ENCODE measurements at regions not wholly inside any gene's neighbourhood (a gene's known extent, or its start where the extent isn't known, plus 50 kb on each side); places are given as distances from the start of the nearest gene placed in this dataset.
"Not testable (repeated sequence)": the region's sequence is repeated elsewhere in the genome, so short reads cannot be mapped to it uniquely, and the experiment has no call there.

GRCh38 chr12:46562625-46563225, 190.2 kb upstream of the SLC38A2 start:
- Histone ChIP-seq H3K27me3 (ENCODE audit: control insufficient read depth in 3 of 3, insufficient read depth in 3 of 3, low read length in 3 of 3) (no peaks in the 10 kb centered on the region), H3K4me1 (ENCODE audit: control insufficient read depth in 3 of 3, insufficient read depth in 3 of 3, low read length in 3 of 3) (peaks cover 12 to 19% (median 13%) of the 10 kb centered on the region in 3 donors), H3K9me3 (ENCODE audit: control insufficient read depth in 3 of 3, low read length in 3 of 3) (no peaks in the 10 kb centered on the region), H3K9ac (ENCODE audit: low read depth in 1 of 3, low read length in 3 of 3) (peak overlapping the region in 2 of 3 donors; percentile 27 to 58), H3K36me3 (ENCODE audit: control insufficient read depth in 3 of 3, insufficient read depth in 3 of 3, low read length in 3 of 3) (no peaks in the 10 kb centered on the region), H3K27ac (ENCODE audit: low read depth, low read length) (peak overlapping the region; percentile 3), H3K4me3 (ENCODE audit: low read length in 3 of 3) (peak overlapping the region; percentile 4 to 39 (median 22))

GRCh38 chr12:46561769-46562624, 189.4 kb upstream of the SLC38A2 start:
- H3K27me3 ChIP-seq (ENCODE audit: control insufficient read depth in 3 of 3, insufficient read depth in 3 of 3, low read length in 3 of 3); H3K36me3 ChIP-seq (ENCODE audit: control insufficient read depth in 3 of 3, insufficient read depth in 3 of 3, low read length in 3 of 3); H3K9ac ChIP-seq (ENCODE audit: low read depth in 1 of 3, low read length in 3 of 3); H3K9me3 ChIP-seq (ENCODE audit: control insufficient read depth in 3 of 3, low read length in 3 of 3); H3K4me3 ChIP-seq (ENCODE audit: low read length in 3 of 3): not testable (repeated sequence)
- peaks cover 12 to 19% (median 13%) of the 10 kb centered on the region in 3 donors for H3K4me1 ChIP-seq (ENCODE audit: control insufficient read depth in 3 of 3, insufficient read depth in 3 of 3, low read length in 3 of 3)
- peak overlapping the region; percentile 3 for H3K27ac ChIP-seq (ENCODE audit: low read depth, low read length)

GRCh38 chr12:46560874-46561273, 188.3 kb upstream of the SLC38A2 start:
- Histone ChIP-seq H3K4me1 (ENCODE audit: control insufficient read depth in 3 of 3, insufficient read depth in 3 of 3, low read length in 3 of 3) (peaks cover 15 to 22% (median 15%) of the 10 kb centered on the region in 3 donors), H3K27me3 (ENCODE audit: control insufficient read depth in 3 of 3, insufficient read depth in 3 of 3, low read length in 3 of 3) (no peaks in the 10 kb centered on the region), H3K9ac (ENCODE audit: low read depth in 1 of 3, low read length in 3 of 3) (no peak overlapping the region), H3K4me3 (ENCODE audit: low read length in 3 of 3) (no peak overlapping the region), H3K9me3 (ENCODE audit: control insufficient read depth in 3 of 3, low read length in 3 of 3) (no peaks in the 10 kb centered on the region), H3K36me3 (ENCODE audit: control insufficient read depth in 3 of 3, insufficient read depth in 3 of 3, low read length in 3 of 3) (no peaks in the 10 kb centered on the region), H3K27ac (ENCODE audit: low read depth, low read length) (no peak overlapping the region)

- Histone ChIP-seq H3K27ac (ENCODE audit: low read depth, low read length) (peak overlapping the region; percentile 69), H3K9ac (ENCODE audit: low read depth in 1 of 3, low read length in 3 of 3) (peak overlapping the region in 1 of 3 donors; percentile 5), H3K4me3 (ENCODE audit: low read length in 3 of 3) (no peak overlapping the region), H3K9me3 (ENCODE audit: control insufficient read depth in 3 of 3, low read length in 3 of 3) (no peaks in the 10 kb centered on the region), H3K36me3 (ENCODE audit: control insufficient read depth in 3 of 3, insufficient read depth in 3 of 3, low read length in 3 of 3) (no peaks in the 10 kb centered on the region), H3K4me1 (ENCODE audit: control insufficient read depth in 3 of 3, insufficient read depth in 3 of 3, low read length in 3 of 3) (peaks cover 21 to 30% (median 23%) of the 10 kb centered on the region in 3 donors), H3K27me3 (ENCODE audit: control insufficient read depth in 3 of 3, insufficient read depth in 3 of 3, low read length in 3 of 3) (no peaks in the 10 kb centered on the region)
Measured at GRCh38 chr12:46560089-46560488, 187.5 kb upstream of the SLC38A2 start.

GRCh38 chr12:46559311-46559710, 186.7 kb upstream of the SLC38A2 start:
- Histone ChIP-seq H3K4me3 (ENCODE audit: low read length in 3 of 3) (no peak overlapping the region), H3K36me3 (ENCODE audit: control insufficient read depth in 3 of 3, insufficient read depth in 3 of 3, low read length in 3 of 3) (no peaks in the 10 kb centered on the region), H3K27me3 (ENCODE audit: control insufficient read depth in 3 of 3, insufficient read depth in 3 of 3, low read length in 3 of 3) (no peaks in the 10 kb centered on the region), H3K9ac (ENCODE audit: low read depth in 1 of 3, low read length in 3 of 3) (no peak overlapping the region), H3K9me3 (ENCODE audit: control insufficient read depth in 3 of 3, low read length in 3 of 3) (no peaks in the 10 kb centered on the region), H3K27ac (ENCODE audit: low read depth, low read length) (peak overlapping the region; percentile 69), H3K4me1 (ENCODE audit: control insufficient read depth in 3 of 3, insufficient read depth in 3 of 3, low read length in 3 of 3) (peaks cover 26 to 36% (median 27%) of the 10 kb centered on the region in 3 donors)

- Histone ChIP-seq H3K27ac (ENCODE audit: low read depth, low read length) (peak overlapping the region; percentile 69), H3K9me3 (ENCODE audit: control insufficient read depth in 3 of 3, low read length in 3 of 3) (no peaks in the 10 kb centered on the region), H3K27me3 (ENCODE audit: control insufficient read depth in 3 of 3, insufficient read depth in 3 of 3, low read length in 3 of 3) (no peaks in the 10 kb centered on the region), H3K9ac (ENCODE audit: low read depth in 1 of 3, low read length in 3 of 3) (no peak overlapping the region), H3K4me3 (ENCODE audit: low read length in 3 of 3) (no peak overlapping the region), H3K4me1 (ENCODE audit: control insufficient read depth in 3 of 3, insufficient read depth in 3 of 3, low read length in 3 of 3) (peaks cover 27 to 36% (median 28%) of the 10 kb centered on the region in 3 donors), H3K36me3 (ENCODE audit: control insufficient read depth in 3 of 3, insufficient read depth in 3 of 3, low read length in 3 of 3) (no peaks in the 10 kb centered on the region)
Measured at GRCh38 chr12:46558677-46559076, 186.1 kb upstream of the SLC38A2 start.

GRCh38 chr12:46557539-46558373, 185.2 kb upstream of the SLC38A2 start:
- no peaks in the 10 kb centered on the region for H3K9me3 ChIP-seq (ENCODE audit: control insufficient read depth in 3 of 3, low read length in 3 of 3)
- H3K4me3 ChIP-seq (ENCODE audit: low read length in 3 of 3), result no peak overlapping the region
- H3K27me3 ChIP-seq (ENCODE audit: control insufficient read depth in 3 of 3, insufficient read depth in 3 of 3, low read length in 3 of 3), result no peaks in the 10 kb centered on the region
- H3K36me3 ChIP-seq (ENCODE audit: control insufficient read depth in 3 of 3, insufficient read depth in 3 of 3, low read length in 3 of 3), result no peaks in the 10 kb centered on the region
- H3K9ac ChIP-seq (ENCODE audit: low read depth in 1 of 3, low read length in 3 of 3), result no peak overlapping the region
- peak overlapping the region; percentile 69 for H3K27ac ChIP-seq (ENCODE audit: low read depth, low read length)
- H3K4me1 ChIP-seq (ENCODE audit: control insufficient read depth in 3 of 3, insufficient read depth in 3 of 3, low read length in 3 of 3), result peaks cover 31 to 38% (median 31%) of the 10 kb centered on the region in 3 donors

GRCh38 chr12:46556819-46557524, 184.4 kb upstream of the SLC38A2 start:
- peaks cover 28 to 33% (median 29%) of the 10 kb centered on the region in 3 donors for H3K4me1 ChIP-seq (ENCODE audit: control insufficient read depth in 3 of 3, insufficient read depth in 3 of 3, low read length in 3 of 3)
- no peaks in the 10 kb centered on the region for H3K27me3 ChIP-seq (ENCODE audit: control insufficient read depth in 3 of 3, insufficient read depth in 3 of 3, low read length in 3 of 3)

GRCh38 chr12:46556105-46556559, 183.6 kb upstream of the SLC38A2 start:
- H3K27ac ChIP-seq (ENCODE audit: low read depth, low read length), result peak overlapping the region; percentile 69
- H3K9ac ChIP-seq (ENCODE audit: low read depth in 1 of 3, low read length in 3 of 3), result peak overlapping the region in 1 of 3 donors; percentile 33
- H3K9me3 ChIP-seq (ENCODE audit: control insufficient read depth in 3 of 3, low read length in 3 of 3), result no peaks in the 10 kb centered on the region
- H3K27me3 ChIP-seq (ENCODE audit: control insufficient read depth in 3 of 3, insufficient read depth in 3 of 3, low read length in 3 of 3), result no peaks in the 10 kb centered on the region
- H3K4me3 ChIP-seq (ENCODE audit: low read length in 3 of 3), result no peak overlapping the region
- H3K4me1 ChIP-seq (ENCODE audit: control insufficient read depth in 3 of 3, insufficient read depth in 3 of 3, low read length in 3 of 3), result peaks cover 28 to 33% (median 29%) of the 10 kb centered on the region in 3 donors
- H3K36me3 ChIP-seq (ENCODE audit: control insufficient read depth in 3 of 3, insufficient read depth in 3 of 3, low read length in 3 of 3), result no peaks in the 10 kb centered on the region

More at GRCh38 chr12:46556819-46557524, 184.4 kb upstream of the SLC38A2 start:
- Histone ChIP-seq H3K36me3 (ENCODE audit: control insufficient read depth in 3 of 3, insufficient read depth in 3 of 3, low read length in 3 of 3) (no peaks in the 10 kb centered on the region), H3K9ac (ENCODE audit: low read depth in 1 of 3, low read length in 3 of 3) (no peak overlapping the region), H3K9me3 (ENCODE audit: control insufficient read depth in 3 of 3, low read length in 3 of 3) (no peaks in the 10 kb centered on the region), H3K27ac (ENCODE audit: low read depth, low read length) (peak overlapping the region; percentile 69), H3K4me3 (ENCODE audit: low read length in 3 of 3) (no peak overlapping the region)
